DND-41 (cell line): ENCODE measurements at regions not wholly inside any gene's neighbourhood (a gene's known extent, or its start where the extent isn't known, plus 50 kb on each side); places are given as distances from the start of the nearest gene placed in this dataset.
"Not testable (repeated sequence)": the region's sequence is repeated elsewhere in the genome, so short reads cannot be mapped to it uniquely, and the experiment has no call there.

Experiments used
- ATAC-seq: fragments of 200-7000 bp; cut with Tn5 transposase; 3 replicates; pipeline ENCODE4 v1.9.1; 2021; ENCODE audit warnings: low read depth; ENCODE audit not compliant: insufficient read depth
- DNase-seq: peaks from one replicate; pipeline ENCODE4 v3.0.0-alpha.2; 2020
- H2AFZ ChIP-seq: 2 replicates; pipeline ENCODE4 v1.6.0; 2012; ENCODE audit warnings: low read depth, low read length
- H3K27ac ChIP-seq: 2 replicates; pipeline ENCODE4 v1.5.1; 2012; ENCODE audit warnings: low read length, inconsistent platforms
- H3K27me3 ChIP-seq: fragments of 200-600 bp; sonication (generic); 2 replicates; pipeline ENCODE4 v1.6.0; 2012; ENCODE audit warnings: low read length, mild to moderate bottlenecking, inconsistent platforms; ENCODE audit not compliant: insufficient read depth, poor library complexity
- H3K36me3 ChIP-seq: 2 replicates; pipeline ENCODE4 v1.5.1; 2012; ENCODE audit warnings: low read length, inconsistent platforms; ENCODE audit not compliant: insufficient read depth
- H3K4me1 ChIP-seq: 2 replicates; pipeline ENCODE4 v1.5.1; 2012; ENCODE audit warnings: mild to moderate bottlenecking, low read length; ENCODE audit not compliant: insufficient read depth
- H3K4me2 ChIP-seq: 2 replicates; pipeline ENCODE4 v1.6.0; 2012; ENCODE audit warnings: mild to moderate bottlenecking, moderate library complexity, low read length, inconsistent platforms; ENCODE audit not compliant: insufficient read depth
- H3K4me3 ChIP-seq, 2 experiments: fragments of 200-600 bp in 1 of 2; shearing (Covaris generic) in 1 of 2; 2 replicates each; pipeline ENCODE4 v1.5.1; 2012 to 2016; ENCODE audit warnings: inconsistent platforms in 2 of 2, low read length in 2 of 2, mild to moderate bottlenecking in 2 of 2, low read depth in 1 of 2, moderate library complexity in 1 of 2
- H3K79me2 ChIP-seq: 2 replicates; pipeline ENCODE4 v1.6.0; 2012; ENCODE audit warnings: low read length, inconsistent platforms; ENCODE audit not compliant: insufficient read depth
- H3K9ac ChIP-seq: 2 replicates; pipeline ENCODE4 v1.6.0; 2012; ENCODE audit warnings: low read depth, mild to moderate bottlenecking, inconsistent platforms, low read length, moderate library complexity
- H3K9me3 ChIP-seq: 2 replicates; pipeline ENCODE4 v1.5.1; 2012; ENCODE audit warnings: low read length, moderate library complexity, mild to moderate bottlenecking, inconsistent platforms; ENCODE audit not compliant: insufficient read depth, severe bottlenecking
- H4K20me1 ChIP-seq: 2 replicates; pipeline ENCODE4 v1.6.0; 2012; ENCODE audit warnings: low read length; ENCODE audit not compliant: insufficient read depth
- CTCF ChIP-seq: IDR thresholded peaks from 2 replicates; pipeline ENCODE4 v1.5.1; 2012; ENCODE audit warnings: borderline replicate concordance, low read length, moderate library complexity, mild to moderate bottlenecking; ENCODE audit not compliant: poor library complexity, severe bottlenecking; ENCODE audit errors: extremely low read depth
- EZH2 ChIP-seq: IDR thresholded peaks from 3 replicates; pipeline ENCODE4 v1.6.1; 2012; ENCODE audit warnings: borderline replicate concordance, low read depth, mild to moderate bottlenecking, moderate library complexity, low read length, inconsistent platforms; ENCODE audit not compliant: severe bottlenecking

GRCh38 chr1:83491930-83492329, 507.0 kb downstream of the TTLL7 start:
- Histone ChIP-seq H3K9ac (no peak overlapping the region), H3K36me3 (no peaks in the 10 kb centered on the region), H4K20me1 (no peaks in the 10 kb centered on the region), H3K27me3 (no peaks in the 10 kb centered on the region), H3K4me1 (no peaks in the 10 kb centered on the region), H2AFZ (no peak overlapping the region), H3K9me3 (no peaks in the 10 kb centered on the region), H3K4me2 (no peak overlapping the region), H3K27ac (no peak overlapping the region), H3K4me3 (no peak overlapping the region), H3K79me2 (no peaks in the 10 kb centered on the region)
- no peak for TF ChIP-seq CTCF
- no peak for TF ChIP-seq EZH2
- no peak for ATAC-seq
- no peak for DNase-seq

GRCh38 chr1:83490988-83491387, 507.9 kb downstream of the TTLL7 start:
- no peak for ATAC-seq
- Histone ChIP-seq H3K9me3 (no peaks in the 10 kb centered on the region), H4K20me1 (no peaks in the 10 kb centered on the region), H3K9ac (no peak overlapping the region), H3K4me3 (no peak overlapping the region), H2AFZ (no peak overlapping the region), H3K4me2 (no peak overlapping the region), H3K36me3 (no peaks in the 10 kb centered on the region), H3K79me2 (no peaks in the 10 kb centered on the region), H3K4me1 (no peaks in the 10 kb centered on the region), H3K27me3 (no peaks in the 10 kb centered on the region), H3K27ac (no peak overlapping the region)
- TF ChIP-seq EZH2 (no peak), CTCF (no peak)
- DNase-seq: no peak

GRCh38 chr1:83488105-83488504, 510.8 kb downstream of the TTLL7 start:
- H3K79me2 ChIP-seq, DNase-seq, H3K27ac ChIP-seq, H3K4me3 ChIP-seq, H3K27me3 ChIP-seq, H4K20me1 ChIP-seq, H3K4me2 ChIP-seq, H3K36me3 ChIP-seq, H3K9me3 ChIP-seq, H2AFZ ChIP-seq, H3K9ac ChIP-seq, H3K4me1 ChIP-seq, ATAC-seq: not testable (repeated sequence)

- not testable (repeated sequence) for H3K4me2 ChIP-seq, H3K9ac ChIP-seq, H3K27ac ChIP-seq, H3K9me3 ChIP-seq, H3K36me3 ChIP-seq, DNase-seq, H3K79me2 ChIP-seq, ATAC-seq, H4K20me1 ChIP-seq, H3K4me1 ChIP-seq, H2AFZ ChIP-seq, H3K27me3 ChIP-seq, H3K4me3 ChIP-seq
These were observed 511.5 kb downstream of the TTLL7 start for GRCh38 chr1:83487460-83487859.

GRCh38 chr1:83485314-83486019, 513.5 kb downstream of the TTLL7 start:
- H3K4me1 ChIP-seq, H3K27me3 ChIP-seq, H4K20me1 ChIP-seq, H3K9me3 ChIP-seq, H3K27ac ChIP-seq, ATAC-seq, DNase-seq, H3K36me3 ChIP-seq, H3K9ac ChIP-seq, H3K4me2 ChIP-seq, H3K79me2 ChIP-seq, H2AFZ ChIP-seq, H3K4me3 ChIP-seq: not testable (repeated sequence)

- H3K9ac ChIP-seq, H3K27ac ChIP-seq, H4K20me1 ChIP-seq, H3K4me2 ChIP-seq, ATAC-seq, H3K4me3 ChIP-seq, H3K9me3 ChIP-seq, H2AFZ ChIP-seq, H3K36me3 ChIP-seq, H3K27me3 ChIP-seq, H3K79me2 ChIP-seq, H3K4me1 ChIP-seq, DNase-seq: not testable (repeated sequence)
These were observed 517.6 kb downstream of the TTLL7 start for GRCh38 chr1:83481284-83481683.
